Mucosa of descending colon (tissue), 3 donors: ENCODE measurements at regions not wholly inside any gene's neighbourhood (a gene's known extent, or its start where the extent isn't known, plus 50 kb on each side); places are given as distances from the start of the nearest gene placed in this dataset.
A peak's percentile ranks its signal among the peaks of the same experiment; 100 is the strongest.

Experiments used
- ATAC-seq: fragments of 200-7000 bp; cut with Tn5 transposase; one replicate; pipeline ENCODE4 v1.9.1; 2020; ENCODE audit warnings: mild to moderate bottlenecking, moderate library complexity
- DNase-seq, 3 donors: peaks; one replicate each; pipeline ENCODE4 v3.0.0-alpha.2; 2020
- H3K36me3 ChIP-seq: fragments of 200-600 bp; one replicate; pipeline ENCODE4 v1.8.0; 2021; ENCODE audit warnings: low read depth, mild to moderate bottlenecking
- H3K4me1 ChIP-seq: fragments of 200-600 bp; one replicate; pipeline ENCODE4 v1.8.0; 2021; ENCODE audit warnings: low read depth, mild to moderate bottlenecking
- H3K4me3 ChIP-seq: fragments of 200-600 bp; one replicate; pipeline ENCODE4 v1.8.0; 2021; ENCODE audit warnings: mild to moderate bottlenecking
- H3K9me3 ChIP-seq: fragments of 200-600 bp; one replicate; pipeline ENCODE4 v1.8.0; 2021; ENCODE audit warnings: mild to moderate bottlenecking
- intact Hi-C, 2 donors: fragments of 100-400 bp; cut with DNase I in 1 of 2; cut with micrococcal nuclease in 1 of 2; formaldehyde crosslinking; loops; one replicate each; pipeline versions ENCODE4 v1.11.0 to v1.11.1; 2022; cut with DNase I, micrococcal nuclease
- TF ChIP-seq, protein P1 (sequence below): fragments of 200-600 bp; IDR thresholded peaks from one replicate; pipeline ENCODE4 v1.8.0; 2022; ENCODE audit warnings: antibody characterized with exemption, mild to moderate bottlenecking
- donor health status: DM: no; HTN: no; CAD: no; lungs with moderate emphysema.
- donor health status: DM: no; HTN: no; CAD: no.
- donor health status: DM: no; HTN: yes; CAD: no.

DNA sequence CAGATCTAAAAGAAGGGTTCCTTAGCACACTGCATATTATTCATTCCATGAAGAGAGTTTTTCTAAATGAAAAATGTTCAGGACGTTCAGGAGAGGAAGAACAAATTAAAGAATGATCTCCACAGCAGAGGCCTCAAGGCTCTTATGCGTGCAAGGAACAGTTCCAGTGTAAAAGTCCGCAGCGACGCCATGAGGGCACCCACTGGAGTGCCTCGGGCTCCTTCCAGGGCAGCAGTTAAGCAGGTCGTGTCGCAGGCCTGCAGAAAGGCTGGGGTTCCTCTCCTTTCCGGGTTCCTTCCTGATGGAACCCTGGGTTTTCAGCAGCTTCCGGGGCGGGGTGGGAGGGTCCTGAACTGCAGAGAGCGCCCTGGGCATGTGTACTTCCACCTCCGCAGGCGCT lies 87.1 kb upstream of the SELENOP start:
- H3K36me3 ChIP-seq, result no peaks in the 10 kb centered on the region
- no peaks in the 10 kb centered on the region for H3K4me1 ChIP-seq
- TF ChIP-seq, protein P1, sequence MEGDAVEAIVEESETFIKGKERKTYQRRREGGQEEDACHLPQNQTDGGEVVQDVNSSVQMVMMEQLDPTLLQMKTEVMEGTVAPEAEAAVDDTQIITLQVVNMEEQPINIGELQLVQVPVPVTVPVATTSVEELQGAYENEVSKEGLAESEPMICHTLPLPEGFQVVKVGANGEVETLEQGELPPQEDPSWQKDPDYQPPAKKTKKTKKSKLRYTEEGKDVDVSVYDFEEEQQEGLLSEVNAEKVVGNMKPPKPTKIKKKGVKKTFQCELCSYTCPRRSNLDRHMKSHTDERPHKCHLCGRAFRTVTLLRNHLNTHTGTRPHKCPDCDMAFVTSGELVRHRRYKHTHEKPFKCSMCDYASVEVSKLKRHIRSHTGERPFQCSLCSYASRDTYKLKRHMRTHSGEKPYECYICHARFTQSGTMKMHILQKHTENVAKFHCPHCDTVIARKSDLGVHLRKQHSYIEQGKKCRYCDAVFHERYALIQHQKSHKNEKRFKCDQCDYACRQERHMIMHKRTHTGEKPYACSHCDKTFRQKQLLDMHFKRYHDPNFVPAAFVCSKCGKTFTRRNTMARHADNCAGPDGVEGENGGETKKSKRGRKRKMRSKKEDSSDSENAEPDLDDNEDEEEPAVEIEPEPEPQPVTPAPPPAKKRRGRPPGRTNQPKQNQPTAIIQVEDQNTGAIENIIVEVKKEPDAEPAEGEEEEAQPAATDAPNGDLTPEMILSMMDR, result no peak
- ATAC-seq, result no peak
- H3K4me3 ChIP-seq, result no peak overlapping the region
- DNase-seq, result no peak
- no peaks in the 10 kb centered on the region for H3K9me3 ChIP-seq
- intact Hi-C loops, result no loop called here

DNA sequence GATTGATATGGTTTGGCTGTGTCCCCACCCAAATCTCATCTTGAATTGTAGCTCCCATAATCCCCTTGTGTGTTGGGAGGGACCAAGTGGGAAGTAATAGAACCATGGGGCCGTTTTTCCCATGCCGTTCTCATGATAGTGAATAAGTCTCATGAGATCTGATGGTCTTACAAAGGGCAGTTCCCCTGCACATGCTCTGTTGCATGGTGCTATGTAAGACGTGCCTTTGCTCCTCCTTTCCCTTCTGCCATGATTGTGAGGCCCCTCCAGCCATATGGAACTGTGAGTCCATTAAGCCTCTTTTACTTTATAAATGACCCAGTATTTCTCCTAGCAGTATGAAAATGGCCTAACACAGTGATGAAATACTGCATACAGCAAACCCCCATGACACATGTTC lies 84.8 kb upstream of the SELENOP start:
- Histone ChIP-seq H3K4me1 (no peaks in the 10 kb centered on the region), H3K36me3 (no peaks in the 10 kb centered on the region), H3K9me3 (no peaks in the 10 kb centered on the region), H3K4me3 (no peak overlapping the region)
- intact Hi-C loops, result no loop called here
- TF ChIP-seq, protein P1, result no peak
- no peak for ATAC-seq
- DNase-seq, result no peak

DNA sequence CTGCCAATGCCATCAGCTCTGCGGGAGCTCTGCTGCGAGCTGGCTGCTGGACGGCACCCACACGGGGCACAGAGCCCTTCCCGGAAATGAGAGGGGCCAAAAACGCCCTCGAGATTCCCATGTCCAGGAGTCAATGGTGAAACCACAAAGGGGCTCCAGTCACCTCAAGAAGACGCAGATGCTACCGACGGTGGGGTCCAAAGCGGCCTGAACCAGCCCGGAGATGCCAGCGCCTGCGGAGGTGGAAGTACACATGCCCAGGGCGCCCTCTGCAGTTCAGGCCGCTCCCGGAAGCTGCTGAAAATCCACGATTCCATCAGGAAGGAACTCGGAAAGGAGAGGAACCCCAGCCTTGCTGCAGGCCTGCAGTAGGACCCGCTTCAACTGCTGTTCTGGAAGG lies 82.4 kb upstream of the SELENOP start:
- DNase-seq (no peak), ATAC-seq (no peak)
- TF ChIP-seq, protein P1, result no peak
- Histone ChIP-seq H3K4me1 (no peaks in the 10 kb centered on the region), H3K9me3 (no peaks in the 10 kb centered on the region), H3K4me3 (no peak overlapping the region), H3K36me3 (no peaks in the 10 kb centered on the region)
- intact Hi-C loops, result no loop called here

DNA sequence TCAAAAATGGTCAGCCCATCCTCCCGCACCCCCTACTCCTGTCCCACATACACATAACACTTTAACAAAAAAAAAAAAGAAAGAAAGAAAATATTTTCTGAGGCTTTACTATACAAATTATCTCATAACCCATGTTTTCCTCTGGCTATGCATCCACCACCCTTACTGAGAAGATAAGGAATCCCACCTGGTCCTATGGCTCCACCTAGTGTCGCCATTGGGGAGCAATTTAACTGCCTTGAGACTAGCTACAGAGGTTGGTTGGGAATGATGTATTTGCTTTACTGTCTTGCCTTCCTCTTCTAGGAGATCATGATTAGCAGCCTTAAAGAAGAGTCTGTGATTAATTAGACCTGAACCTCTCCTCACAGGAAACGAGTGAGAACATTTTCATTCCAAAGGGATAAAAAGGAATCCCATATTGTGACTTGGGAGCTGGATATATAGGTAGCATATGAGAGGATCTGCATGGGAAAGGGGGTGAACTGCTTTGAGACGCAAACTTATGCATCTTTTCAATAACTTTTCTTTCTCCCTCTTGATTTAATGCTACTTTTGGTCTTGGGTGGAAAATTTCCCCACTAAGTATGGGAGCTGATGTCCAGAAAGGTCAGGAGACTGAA lies 77.7 kb upstream of the SELENOP start:
- Histone ChIP-seq H3K36me3 (no peaks in the 10 kb centered on the region), H3K4me1 (peaks cover 16% of the 10 kb centered on the region), H3K9me3 (no peaks in the 10 kb centered on the region), H3K4me3 (no peak overlapping the region)
- intact Hi-C loops, result loop anchor here in 1 of 2 donors (5.0 kb wide), 1 partner anchor 122 kb away; no protein-coding TSS in a partner anchor
- TF ChIP-seq, protein P1, result peak; percentile 70
- ATAC-seq, result peak; percentile 79
- DNase-seq, result peak in 2 of 3 donors; percentile 78 to 92

DNA sequence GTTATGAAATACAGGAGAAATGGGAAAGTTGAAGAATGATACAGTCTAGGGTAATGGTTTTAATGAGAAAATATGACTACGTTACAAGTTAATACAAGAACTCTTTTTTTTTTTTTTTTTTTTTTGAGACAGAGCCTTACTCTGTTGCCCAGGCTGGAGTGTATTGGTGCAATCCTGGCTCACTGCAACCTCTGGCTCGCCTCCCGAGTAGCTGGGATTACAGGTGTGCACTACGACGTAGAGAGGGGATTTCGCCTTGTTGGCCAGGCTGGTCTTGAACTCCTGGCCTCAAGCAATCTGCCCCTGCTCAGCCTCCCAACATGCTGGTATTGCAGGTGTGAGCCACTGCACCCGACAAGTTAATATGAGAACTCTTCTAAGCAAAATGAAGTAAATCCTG lies 77.1 kb upstream of the SELENOP start:
- ATAC-seq, result no peak
- no peak for DNase-seq
- Histone ChIP-seq H3K9me3 (no peaks in the 10 kb centered on the region), H3K4me1 (peaks cover 16% of the 10 kb centered on the region), H3K36me3 (no peaks in the 10 kb centered on the region), H3K4me3 (no peak overlapping the region)
- TF ChIP-seq, protein P1, result no peak
- intact Hi-C loops, result loop anchor here in 1 of 2 donors (5.0 kb wide), 1 partner anchor 121 kb away; no protein-coding TSS in a partner anchor
